ENCODE measurements at regions not wholly inside any gene's neighbourhood (a gene's known extent, or its start where the extent isn't known, plus 50 kb on each side); places are given as distances from the start of the nearest gene placed in this dataset.

DNA sequence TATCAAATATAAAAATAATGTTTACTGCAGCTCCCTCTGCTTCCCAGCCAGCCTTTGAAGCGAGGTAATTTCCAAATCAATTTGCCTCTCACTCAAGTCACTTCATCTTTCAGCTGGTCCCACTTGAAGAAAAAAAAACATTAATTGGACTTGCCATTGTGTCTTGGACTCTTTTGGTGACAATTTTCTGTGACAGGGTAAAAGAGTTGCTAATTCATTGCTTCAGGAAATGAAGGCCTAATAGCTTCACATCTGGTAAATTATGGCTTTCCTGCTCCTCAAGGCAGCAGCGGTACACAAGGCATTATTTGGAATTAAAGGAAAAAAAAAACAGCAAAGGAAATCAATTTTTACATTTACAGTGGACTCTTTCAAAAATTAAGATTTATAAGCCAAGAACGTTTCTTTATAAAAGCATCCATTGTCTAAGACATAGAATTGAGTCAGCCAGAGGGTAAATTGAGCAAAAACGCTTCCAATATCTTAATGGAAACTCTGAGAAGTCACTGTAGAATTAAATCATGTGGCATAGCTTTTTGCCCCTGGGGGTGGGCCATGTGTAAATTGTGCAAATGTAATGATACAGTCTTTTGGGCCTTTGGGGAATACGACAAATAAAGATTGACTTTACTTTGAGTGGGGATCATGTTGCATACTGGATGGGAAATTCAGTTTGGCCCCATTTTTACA is 102.5 kb downstream of the LYPLAL1 start:
- Mint-ChIP-seq H3K4me3 (ENCODE audit: unreplicated experiment) (no peak overlapping the region), H3K4me1 (ENCODE audit: low read depth, unreplicated experiment) (peaks cover 8% of the 10 kb centered on the region), H3K27me3 (ENCODE audit: unreplicated experiment) (no peaks in the 10 kb centered on the region), H3K27ac (ENCODE audit: unreplicated experiment) (peak overlapping the region; percentile 17), H3K36me3 (ENCODE audit: unreplicated experiment) (no peaks in the 10 kb centered on the region), H3K9me3 (ENCODE audit: unreplicated experiment) (no peaks in the 10 kb centered on the region)
- no peak for DNase-seq
- TF ChIP-seq, protein P1, sequence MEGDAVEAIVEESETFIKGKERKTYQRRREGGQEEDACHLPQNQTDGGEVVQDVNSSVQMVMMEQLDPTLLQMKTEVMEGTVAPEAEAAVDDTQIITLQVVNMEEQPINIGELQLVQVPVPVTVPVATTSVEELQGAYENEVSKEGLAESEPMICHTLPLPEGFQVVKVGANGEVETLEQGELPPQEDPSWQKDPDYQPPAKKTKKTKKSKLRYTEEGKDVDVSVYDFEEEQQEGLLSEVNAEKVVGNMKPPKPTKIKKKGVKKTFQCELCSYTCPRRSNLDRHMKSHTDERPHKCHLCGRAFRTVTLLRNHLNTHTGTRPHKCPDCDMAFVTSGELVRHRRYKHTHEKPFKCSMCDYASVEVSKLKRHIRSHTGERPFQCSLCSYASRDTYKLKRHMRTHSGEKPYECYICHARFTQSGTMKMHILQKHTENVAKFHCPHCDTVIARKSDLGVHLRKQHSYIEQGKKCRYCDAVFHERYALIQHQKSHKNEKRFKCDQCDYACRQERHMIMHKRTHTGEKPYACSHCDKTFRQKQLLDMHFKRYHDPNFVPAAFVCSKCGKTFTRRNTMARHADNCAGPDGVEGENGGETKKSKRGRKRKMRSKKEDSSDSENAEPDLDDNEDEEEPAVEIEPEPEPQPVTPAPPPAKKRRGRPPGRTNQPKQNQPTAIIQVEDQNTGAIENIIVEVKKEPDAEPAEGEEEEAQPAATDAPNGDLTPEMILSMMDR (IDR thresholded peaks at IDR 0.05; ENCODE audit: partially characterized antibody, unreplicated experiment): no peak

DNA sequence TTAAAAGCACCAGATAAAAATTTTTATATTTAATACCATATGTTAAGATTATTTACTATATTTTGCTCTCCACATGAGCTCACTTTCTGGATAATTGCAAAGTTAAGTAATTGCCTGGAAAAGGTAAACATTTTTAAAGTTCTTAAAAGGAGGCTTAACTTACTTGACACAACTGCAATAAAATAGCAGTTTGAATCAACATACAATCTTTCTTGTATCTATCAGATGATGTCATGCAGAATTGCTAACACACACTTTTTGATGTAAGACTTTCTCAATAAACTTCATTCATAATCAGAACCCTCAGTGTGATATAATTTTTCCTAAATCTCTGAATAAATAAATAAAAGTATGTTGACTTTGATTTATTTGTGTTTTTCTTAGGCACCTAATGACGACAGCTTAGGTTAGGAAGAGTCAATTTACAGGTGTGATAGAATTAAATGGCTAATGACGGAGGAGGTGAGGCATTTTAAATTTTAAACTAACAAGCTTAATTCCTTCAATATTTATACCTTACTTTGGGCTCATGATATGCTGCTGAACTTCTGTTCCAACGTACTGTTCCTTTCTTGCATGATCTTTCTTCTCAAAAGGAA is 99.5 kb downstream of the LYPLAL1 start:
- Mint-ChIP-seq H3K4me3 (ENCODE audit: unreplicated experiment) (no peak overlapping the region), H3K9me3 (ENCODE audit: unreplicated experiment) (no peaks in the 10 kb centered on the region), H3K4me1 (ENCODE audit: low read depth, unreplicated experiment) (peaks cover 8% of the 10 kb centered on the region), H3K27ac (ENCODE audit: unreplicated experiment) (no peak overlapping the region), H3K36me3 (ENCODE audit: unreplicated experiment) (no peaks in the 10 kb centered on the region), H3K27me3 (ENCODE audit: unreplicated experiment) (no peaks in the 10 kb centered on the region)
- DNase-seq: no peak
- TF ChIP-seq, protein P1 (IDR thresholded peaks at IDR 0.05; ENCODE audit: partially characterized antibody, unreplicated experiment): no peak

DNA sequence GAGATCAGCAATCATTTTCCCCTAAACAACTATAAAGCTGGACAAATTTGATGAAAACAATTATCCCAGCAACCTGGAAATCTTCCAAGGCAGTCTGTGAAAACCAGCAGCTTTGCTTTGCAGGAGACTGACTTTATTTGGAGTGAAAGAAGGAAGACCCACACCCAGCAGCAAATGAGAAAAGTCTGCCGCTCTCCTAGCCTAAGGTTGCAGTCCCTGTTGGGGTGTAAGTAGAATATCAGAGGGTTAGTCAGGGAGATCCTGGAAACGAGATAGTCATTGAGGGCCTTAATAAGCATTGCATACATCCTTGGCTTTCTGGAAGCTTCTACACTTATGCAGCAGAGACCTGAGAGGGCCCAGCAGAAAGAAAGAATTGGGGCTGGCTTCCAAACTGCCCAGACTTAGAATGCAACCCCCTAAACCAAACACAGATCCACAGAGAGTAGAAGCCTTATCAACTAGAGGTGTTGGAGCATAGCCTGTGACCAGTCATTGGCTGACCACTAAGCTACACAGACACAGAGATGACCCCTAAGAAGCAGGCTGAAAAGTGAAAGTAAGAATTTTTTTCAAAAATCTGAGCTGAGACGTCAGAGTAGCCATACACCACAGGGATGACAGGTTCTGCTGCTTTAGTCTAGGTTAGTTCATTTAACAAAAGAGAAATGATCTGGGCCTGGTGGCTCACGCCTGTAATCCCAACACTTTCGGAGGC is 98.3 kb downstream of the LYPLAL1 start:
- H3K9me3 Mint-ChIP-seq (ENCODE audit: unreplicated experiment): no peaks in the 10 kb centered on the region
- H3K4me3 Mint-ChIP-seq (ENCODE audit: unreplicated experiment): no peak overlapping the region
- peaks cover 8% of the 10 kb centered on the region for H3K4me1 Mint-ChIP-seq (ENCODE audit: low read depth, unreplicated experiment)
- H3K27me3 Mint-ChIP-seq (ENCODE audit: unreplicated experiment): no peaks in the 10 kb centered on the region
- H3K27ac Mint-ChIP-seq (ENCODE audit: unreplicated experiment): no peak overlapping the region
- TF ChIP-seq, protein P1 (IDR thresholded peaks at IDR 0.05; ENCODE audit: partially characterized antibody, unreplicated experiment): no peak
- no peak for DNase-seq
- H3K36me3 Mint-ChIP-seq (ENCODE audit: unreplicated experiment): no peaks in the 10 kb centered on the region

DNA sequence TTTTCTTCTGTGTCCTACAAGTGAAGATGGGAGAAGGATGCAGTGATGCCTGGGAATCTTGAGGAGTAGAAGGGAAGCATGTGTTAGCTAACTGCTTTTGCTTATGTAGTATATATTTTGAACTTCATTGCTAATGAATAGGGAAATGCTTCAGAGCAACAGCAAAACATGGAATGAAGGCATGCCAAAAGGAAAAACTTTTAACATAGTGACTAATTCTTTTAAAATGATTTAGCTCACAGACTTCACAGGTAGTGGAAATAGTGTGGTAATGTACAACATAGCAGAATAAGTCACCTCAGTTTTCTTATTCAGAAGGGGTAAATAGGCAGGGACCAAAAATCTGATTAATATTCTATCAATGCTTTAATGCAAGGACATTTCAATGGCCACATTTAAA is 95.5 kb downstream of the LYPLAL1 start:
- no peaks in the 10 kb centered on the region for H3K9me3 Mint-ChIP-seq (ENCODE audit: unreplicated experiment)
- DNase-seq: no peak
- H3K27ac Mint-ChIP-seq (ENCODE audit: unreplicated experiment): no peak overlapping the region
- TF ChIP-seq, protein P1 (IDR thresholded peaks at IDR 0.05; ENCODE audit: partially characterized antibody, unreplicated experiment): no peak
- H3K4me3 Mint-ChIP-seq (ENCODE audit: unreplicated experiment): no peak overlapping the region
- no peaks in the 10 kb centered on the region for H3K36me3 Mint-ChIP-seq (ENCODE audit: unreplicated experiment)
- H3K4me1 Mint-ChIP-seq (ENCODE audit: low read depth, unreplicated experiment): no peaks in the 10 kb centered on the region
- no peaks in the 10 kb centered on the region for H3K27me3 Mint-ChIP-seq (ENCODE audit: unreplicated experiment)

DNA sequence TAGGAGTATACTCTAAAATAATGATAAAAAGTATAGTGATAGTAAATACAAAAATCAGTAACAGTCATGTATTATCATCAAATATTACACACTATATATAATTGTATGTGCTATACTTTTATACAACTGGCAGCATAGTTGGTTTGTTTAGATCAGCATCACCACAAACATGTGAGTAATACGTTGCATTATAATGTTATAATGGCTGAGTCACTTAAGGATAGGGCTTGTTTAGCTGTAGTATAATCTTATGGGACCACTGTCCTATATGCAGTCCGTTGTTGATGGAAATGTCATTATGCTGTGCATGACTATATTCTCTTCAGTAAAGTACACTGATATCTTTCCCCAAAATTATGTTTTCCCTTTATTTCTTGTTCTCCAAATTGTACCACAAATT is 92.8 kb downstream of the LYPLAL1 start:
- H3K36me3 Mint-ChIP-seq (ENCODE audit: unreplicated experiment): peaks cover 11% of the 10 kb centered on the region
- no peak for DNase-seq
- H3K9me3 Mint-ChIP-seq (ENCODE audit: unreplicated experiment): no peaks in the 10 kb centered on the region
- H3K4me1 Mint-ChIP-seq (ENCODE audit: low read depth, unreplicated experiment): no peaks in the 10 kb centered on the region
- no peak overlapping the region for H3K27ac Mint-ChIP-seq (ENCODE audit: unreplicated experiment)
- no peak overlapping the region for H3K4me3 Mint-ChIP-seq (ENCODE audit: unreplicated experiment)
- H3K27me3 Mint-ChIP-seq (ENCODE audit: unreplicated experiment): no peaks in the 10 kb centered on the region
- TF ChIP-seq, protein P1 (IDR thresholded peaks at IDR 0.05; ENCODE audit: partially characterized antibody, unreplicated experiment): no peak

Data from glutamatergic neuron (in vitro differentiated cells).